GM12878 (cell line): ENCODE measurements at regions not wholly inside any gene's neighbourhood (a gene's known extent, or its start where the extent isn't known, plus 50 kb on each side); places are given as distances from the start of the nearest gene placed in this dataset.

Source experiments
- BRCA1 ChIP-seq: IDR thresholded peaks from 2 replicates; pipeline ENCODE4 v1.6.1; 2011; ENCODE audit warnings: low read depth, low read length, improper control_type of control experiment
- CREM ChIP-seq: IDR thresholded peaks from 2 replicates; pipeline ENCODE4 v1.6.1; 2014; ENCODE audit warnings: antibody characterized with exemption, low read depth
- EZH2 ChIP-seq: IDR thresholded peaks from 2 replicates; pipeline ENCODE4 v1.6.1; 2012; ENCODE audit warnings: low read depth, mild to moderate bottlenecking, control low read depth, inconsistent platforms, low read length, borderline replicate concordance; ENCODE audit not compliant: control insufficient read depth
- TCF3 ChIP-seq: IDR thresholded peaks from 2 replicates; pipeline ENCODE4 v1.6.1; 2012; ENCODE audit warnings: low read depth, mild to moderate bottlenecking, low read length, borderline replicate concordance; ENCODE audit not compliant: insufficient read depth
- TF ChIP-seq, protein P1 (sequence below), 3 experiments: IDR thresholded peaks in 2 of 3; conservative IDR thresholded peaks in 1 of 3; 2 replicates each; pipeline ENCODE4 v1.5.1; 2011; ENCODE audit warnings: low read depth in 3 of 3, low read length in 3 of 3, mild to moderate bottlenecking in 3 of 3, control low read depth in 2 of 3, moderate library complexity in 2 of 3, inconsistent platforms in 1 of 3, mixed read lengths in 1 of 3; ENCODE audit not compliant: control insufficient read depth in 2 of 3, insufficient read depth in 1 of 3; ENCODE audit errors: extremely low read depth in 1 of 3
- TF ChIP-seq, protein P2 (sequence below): fragments of 450-650 bp; IDR thresholded peaks from 2 replicates; pipeline ENCODE4 v1.6.1; 2017; ENCODE audit warnings: mild to moderate bottlenecking

GRCh38 chr16:8283195-8283594 is 307.1 kb downstream of the TMEM114 start:
- TF ChIP-seq BRCA1 (no peak), EZH2 (no peak), TCF3 (no peak), CREM (no peak)
- TF ChIP-seq, protein P1, sequence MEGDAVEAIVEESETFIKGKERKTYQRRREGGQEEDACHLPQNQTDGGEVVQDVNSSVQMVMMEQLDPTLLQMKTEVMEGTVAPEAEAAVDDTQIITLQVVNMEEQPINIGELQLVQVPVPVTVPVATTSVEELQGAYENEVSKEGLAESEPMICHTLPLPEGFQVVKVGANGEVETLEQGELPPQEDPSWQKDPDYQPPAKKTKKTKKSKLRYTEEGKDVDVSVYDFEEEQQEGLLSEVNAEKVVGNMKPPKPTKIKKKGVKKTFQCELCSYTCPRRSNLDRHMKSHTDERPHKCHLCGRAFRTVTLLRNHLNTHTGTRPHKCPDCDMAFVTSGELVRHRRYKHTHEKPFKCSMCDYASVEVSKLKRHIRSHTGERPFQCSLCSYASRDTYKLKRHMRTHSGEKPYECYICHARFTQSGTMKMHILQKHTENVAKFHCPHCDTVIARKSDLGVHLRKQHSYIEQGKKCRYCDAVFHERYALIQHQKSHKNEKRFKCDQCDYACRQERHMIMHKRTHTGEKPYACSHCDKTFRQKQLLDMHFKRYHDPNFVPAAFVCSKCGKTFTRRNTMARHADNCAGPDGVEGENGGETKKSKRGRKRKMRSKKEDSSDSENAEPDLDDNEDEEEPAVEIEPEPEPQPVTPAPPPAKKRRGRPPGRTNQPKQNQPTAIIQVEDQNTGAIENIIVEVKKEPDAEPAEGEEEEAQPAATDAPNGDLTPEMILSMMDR (IDR thresholded peaks at IDR 0.05 in 2 of 3, conservative IDR thresholded peaks at IDR 0.05 in 1 of 3; ENCODE audit: control insufficient read depth in 2 of 3, extremely low read depth in 1 of 3, insufficient read depth in 1 of 3, low read depth in 3 of 3, low read length in 3 of 3): no peak
- TF ChIP-seq, protein P2, sequence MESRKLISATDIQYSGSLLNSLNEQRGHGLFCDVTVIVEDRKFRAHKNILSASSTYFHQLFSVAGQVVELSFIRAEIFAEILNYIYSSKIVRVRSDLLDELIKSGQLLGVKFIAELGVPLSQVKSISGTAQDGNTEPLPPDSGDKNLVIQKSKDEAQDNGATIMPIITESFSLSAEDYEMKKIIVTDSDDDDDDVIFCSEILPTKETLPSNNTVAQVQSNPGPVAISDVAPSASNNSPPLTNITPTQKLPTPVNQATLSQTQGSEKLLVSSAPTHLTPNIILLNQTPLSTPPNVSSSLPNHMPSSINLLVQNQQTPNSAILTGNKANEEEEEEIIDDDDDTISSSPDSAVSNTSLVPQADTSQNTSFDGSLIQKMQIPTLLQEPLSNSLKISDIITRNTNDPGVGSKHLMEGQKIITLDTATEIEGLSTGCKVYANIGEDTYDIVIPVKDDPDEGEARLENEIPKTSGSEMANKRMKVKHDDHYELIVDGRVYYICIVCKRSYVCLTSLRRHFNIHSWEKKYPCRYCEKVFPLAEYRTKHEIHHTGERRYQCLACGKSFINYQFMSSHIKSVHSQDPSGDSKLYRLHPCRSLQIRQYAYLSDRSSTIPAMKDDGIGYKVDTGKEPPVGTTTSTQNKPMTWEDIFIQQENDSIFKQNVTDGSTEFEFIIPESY: no peak
